ENCODE measurements at regions not wholly inside any gene's neighbourhood (a gene's known extent, or its start where the extent isn't known, plus 50 kb on each side); places are given as distances from the start of the nearest gene placed in this dataset.
"Not testable (repeated sequence)": the region's sequence is repeated elsewhere in the genome, so short reads cannot be mapped to it uniquely, and the experiment has no call there.

DNA sequence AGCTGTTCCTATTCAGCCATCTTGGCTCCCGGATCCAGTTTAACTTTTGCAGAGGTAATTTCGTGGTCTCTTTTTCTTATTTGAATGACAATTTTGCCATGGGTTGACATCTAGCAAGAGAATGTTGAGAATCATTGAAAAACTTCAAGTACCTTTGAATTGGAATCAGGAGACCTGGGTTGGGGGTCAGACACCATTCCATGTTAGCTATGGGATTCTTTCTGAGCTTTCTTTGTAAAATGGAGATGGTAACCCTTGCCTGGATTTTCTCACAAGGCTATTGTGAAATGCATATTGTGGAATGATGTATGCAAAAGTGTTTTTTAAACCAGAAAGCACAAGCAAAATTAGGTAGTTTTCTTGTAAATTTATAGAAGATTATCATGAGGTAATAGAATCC, 79.1 kb upstream of the HAND2 start:
- Histone ChIP-seq H3K4me3 (no peak overlapping the region), H3K9me3 (peaks cover 0 to 21% (median 0%) of the 10 kb centered on the region in 12 donors), H3K27ac (no peak overlapping the region), H3K36me3 (no peaks in the 10 kb centered on the region), H3K27me3 (no peaks in the 10 kb centered on the region), H3K4me1 (no peaks in the 10 kb centered on the region)
- ATAC-seq: no peak
- no peak for DNase-seq
- TF ChIP-seq, protein P1, sequence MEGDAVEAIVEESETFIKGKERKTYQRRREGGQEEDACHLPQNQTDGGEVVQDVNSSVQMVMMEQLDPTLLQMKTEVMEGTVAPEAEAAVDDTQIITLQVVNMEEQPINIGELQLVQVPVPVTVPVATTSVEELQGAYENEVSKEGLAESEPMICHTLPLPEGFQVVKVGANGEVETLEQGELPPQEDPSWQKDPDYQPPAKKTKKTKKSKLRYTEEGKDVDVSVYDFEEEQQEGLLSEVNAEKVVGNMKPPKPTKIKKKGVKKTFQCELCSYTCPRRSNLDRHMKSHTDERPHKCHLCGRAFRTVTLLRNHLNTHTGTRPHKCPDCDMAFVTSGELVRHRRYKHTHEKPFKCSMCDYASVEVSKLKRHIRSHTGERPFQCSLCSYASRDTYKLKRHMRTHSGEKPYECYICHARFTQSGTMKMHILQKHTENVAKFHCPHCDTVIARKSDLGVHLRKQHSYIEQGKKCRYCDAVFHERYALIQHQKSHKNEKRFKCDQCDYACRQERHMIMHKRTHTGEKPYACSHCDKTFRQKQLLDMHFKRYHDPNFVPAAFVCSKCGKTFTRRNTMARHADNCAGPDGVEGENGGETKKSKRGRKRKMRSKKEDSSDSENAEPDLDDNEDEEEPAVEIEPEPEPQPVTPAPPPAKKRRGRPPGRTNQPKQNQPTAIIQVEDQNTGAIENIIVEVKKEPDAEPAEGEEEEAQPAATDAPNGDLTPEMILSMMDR (IDR thresholded peaks at IDR 0.05): no peak
- no peak for TF ChIP-seq POLR2A (IDR thresholded peaks at IDR 0.05)
- WGBS, 4 donors: 81 to 91% (median 90%) methylated on average over 2 of the region's 2 CpGs
- intact Hi-C loops (cut with DNase I): no loop called here

DNA sequence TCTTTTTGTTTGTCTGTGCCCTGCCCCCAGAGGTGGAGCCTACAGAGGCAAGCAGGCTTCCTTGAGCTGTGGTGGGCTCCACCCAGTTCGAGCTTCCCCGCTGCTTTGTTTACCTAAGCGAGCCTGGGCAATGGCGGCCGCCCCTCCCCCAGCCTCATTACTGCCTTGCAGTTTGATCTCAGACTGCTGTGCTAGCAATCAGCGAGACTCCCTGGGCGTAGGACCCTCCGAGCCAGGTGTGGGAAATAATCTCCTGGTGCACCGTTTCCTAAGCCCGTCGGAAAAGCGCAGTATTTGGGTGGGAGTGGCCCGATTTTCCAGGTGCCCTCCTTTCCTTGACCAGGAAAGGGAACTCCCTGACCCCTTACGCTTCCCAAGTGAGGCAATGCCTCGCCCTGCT, 78.6 kb upstream of the HAND2 start:
- DNase-seq: not testable (repeated sequence)
- 53 to 74% (median 60%) methylated on average over 7 to 15 of the region's 15 CpGs for WGBS, 4 donors
- H3K4me3 ChIP-seq: peak overlapping the region in 2 of 12 donors; percentile 10 to 15

DNA sequence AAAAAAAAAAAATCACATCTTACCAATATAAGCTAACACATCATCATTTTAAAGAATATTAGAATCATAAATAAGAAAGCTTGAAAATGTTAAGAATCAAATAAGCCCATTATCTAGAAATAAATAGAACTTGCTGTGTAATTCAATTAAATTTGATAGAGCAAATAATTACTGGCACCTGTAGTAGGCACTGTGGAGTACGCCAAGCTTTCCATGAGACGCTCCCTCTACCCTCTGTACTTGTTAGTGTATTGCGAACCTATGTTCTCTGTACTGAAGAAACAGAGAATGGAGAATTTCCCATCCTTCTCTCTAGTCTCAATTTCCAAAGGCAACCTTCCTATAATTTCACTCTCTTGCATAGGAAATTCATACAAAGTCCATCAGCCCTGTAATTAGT, 61.7 kb upstream of the HAND2 start:
- Histone ChIP-seq H3K27ac (peak overlapping the region in 1 of 12 donors; percentile 66), H3K27me3 (no peaks in the 10 kb centered on the region), H3K4me1 (peaks cover 0 to 10% (median 0%) of the 10 kb centered on the region in 12 donors), H3K36me3 (no peaks in the 10 kb centered on the region), H3K4me3 (no peak overlapping the region), H3K9me3 (no peaks in the 10 kb centered on the region)
- DNase-seq: no peak
- TF ChIP-seq POLR2A (IDR thresholded peaks at IDR 0.05): no peak
- TF ChIP-seq, protein P1 (IDR thresholded peaks at IDR 0.05): no peak
- intact Hi-C loops (cut with DNase I): no loop called here
- WGBS, 4 donors: 88 to 92% (median 90%) methylated on average over 3 of the region's 3 CpGs
- no peak for ATAC-seq

More for the DNA sequence above, 78.6 kb upstream of the HAND2 start:
- H3K27ac ChIP-seq; H3K36me3 ChIP-seq; H3K4me1 ChIP-seq; intact Hi-C loops (cut with DNase I); H3K27me3 ChIP-seq; ATAC-seq: not testable (repeated sequence)
- peaks cover 0 to 17% (median 0%) of the 10 kb centered on the region in 12 donors for H3K9me3 ChIP-seq

DNA sequence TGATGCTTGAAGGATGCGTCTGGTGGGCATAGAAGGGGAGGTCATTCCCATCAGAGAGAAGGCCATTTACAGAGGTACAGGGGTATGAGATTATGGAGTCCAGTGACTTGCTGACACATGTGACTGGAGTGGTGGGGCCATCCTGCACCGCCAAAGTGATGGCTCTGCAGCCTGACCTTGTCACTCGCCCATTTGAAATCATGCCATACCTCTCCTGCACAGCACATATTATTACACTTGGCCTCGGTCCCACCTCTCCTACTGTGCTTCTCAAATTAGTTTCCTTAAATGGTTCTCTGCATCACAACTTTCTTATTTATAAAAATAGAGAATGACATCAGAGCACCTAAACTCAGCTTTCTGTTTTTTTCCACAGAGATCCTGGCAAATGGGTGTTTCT, 60.7 kb upstream of the HAND2 start:
- no peak overlapping the region for H3K4me3 ChIP-seq
- no peaks in the 10 kb centered on the region for H3K36me3 ChIP-seq
- peaks cover 0 to 15% (median 0%) of the 10 kb centered on the region in 12 donors for H3K4me1 ChIP-seq
- no peaks in the 10 kb centered on the region for H3K9me3 ChIP-seq
- DNase-seq: peak in 4 of 5 donors; percentile 39 to 58 (median 48)
- H3K27ac ChIP-seq: peak overlapping the region in 7 of 12 donors; percentile 6 to 66 (median 30)
- intact Hi-C loops (cut with DNase I): no loop called here
- no peaks in the 10 kb centered on the region for H3K27me3 ChIP-seq
- ATAC-seq: peak; percentile 49 to 84 (median 78)
- TF ChIP-seq POLR2A (IDR thresholded peaks at IDR 0.05): no peak
- TF ChIP-seq, protein P1 (IDR thresholded peaks at IDR 0.05): no peak
- WGBS, 4 donors: 44 to 58% (median 48%) methylated on average over 4 of the region's 4 CpGs

Data from heart left ventricle (tissue), 16 donors.